Esophagus muscularis mucosa (tissue), 4 donors: ENCODE measurements at regions not wholly inside any gene's neighbourhood (a gene's known extent, or its start where the extent isn't known, plus 50 kb on each side); places are given as distances from the start of the nearest gene placed in this dataset.

Experiments
- DNase-seq: peaks from one replicate; pipeline ENCODE4 v3.0.0-alpha.2; 2017; ENCODE audit errors: extremely low spot score
- H3K27ac ChIP-seq, 4 donors: fragments of 200-600 bp; sonication (generic); replicated peaks in 1 of 4; 1 replicate in 3 of 4; 2 replicates in 1 of 4; pipeline ENCODE4 v1.5.1; 2016 to 2019; ENCODE audit warnings: mild to moderate bottlenecking in 1 of 4
- H3K27me3 ChIP-seq, 4 donors: fragments of 200-600 bp; sonication (generic); one replicate each; pipeline versions ENCODE4 v1.5.1 to v1.6.0; 2016 to 2019
- H3K36me3 ChIP-seq, 4 donors: fragments of 200-600 bp; sonication (generic); one replicate each; pipeline ENCODE4 v1.5.1; 2016 to 2019
- H3K4me1 ChIP-seq, 4 donors: fragments of 200-600 bp; sonication (generic); one replicate each; pipeline ENCODE4 v1.5.1; 2016 to 2019
- H3K4me3 ChIP-seq, 4 donors: fragments of 200-600 bp; sonication (generic); 1 replicate in 2 of 4; 2 replicates in 2 of 4; pipeline ENCODE4 v1.5.1; 2016 to 2019; ENCODE audit warnings: mild to moderate bottlenecking in 4 of 4, moderate library complexity in 1 of 4
- H3K9me3 ChIP-seq, 4 donors: fragments of 200-600 bp; sonication (generic); 1 replicate in 3 of 4; 2 replicates in 1 of 4; pipeline ENCODE4 v1.5.1; 2016 to 2019
- CTCF ChIP-seq, 3 experiments: fragments of 200-600 bp in 2 of 3; fragments of 450-650 bp in 1 of 3; sonication (generic) in 2 of 3; IDR thresholded peaks; one replicate each; pipeline ENCODE4 v1.5.1; 2017 to 2019; ENCODE audit warnings: antibody characterized with exemption in 3 of 3, mild to moderate bottlenecking in 2 of 3, moderate library complexity in 1 of 3
- EP300 ChIP-seq: sonication (generic); formaldehyde crosslinking; IDR thresholded peaks from one replicate; pipeline ENCODE4 v1.6.1; 2017; ENCODE audit warnings: antibody characterized with exemption
- POLR2A ChIP-seq: fragments of 450-650 bp; IDR thresholded peaks from one replicate; pipeline ENCODE4 v1.6.1; 2017; ENCODE audit warnings: antibody characterized with exemption, moderate library complexity, mild to moderate bottlenecking, low read depth
- POLR2AphosphoS5 ChIP-seq, 2 donors: sonication (generic); formaldehyde crosslinking; IDR thresholded peaks; one replicate each; pipeline ENCODE4 v1.6.1; 2017; ENCODE audit warnings: antibody characterized with exemption in 2 of 2
- WGBS: methylation state at CpG from one replicate; pipeline ENCODE4 v1.1.5; 2018; 5-methylcytosine and 5-hydroxymethylcytosine counted together
- intact Hi-C: fragments of 100-400 bp; cut with DNase I; formaldehyde crosslinking; loops from one replicate; pipeline ENCODE4 v1.15.1; 2023

- no peaks in the 10 kb centered on the region for H3K4me1 ChIP-seq
- WGBS: 55% methylated on average over 4 of the region's 4 CpGs
- H3K9me3 ChIP-seq: no peaks in the 10 kb centered on the region
- no peak overlapping the region for H3K27ac ChIP-seq
- intact Hi-C loops: no loop called here
- no peaks in the 10 kb centered on the region for H3K36me3 ChIP-seq
- DNase-seq: no peak
- no peak overlapping the region for H3K4me3 ChIP-seq
- peaks cover 0 to 10% (median 0%) of the 10 kb centered on the region in 4 donors for H3K27me3 ChIP-seq
- TF ChIP-seq EP300 (no peak), CTCF (IDR thresholded peaks at IDR 0.05) (no peak), POLR2AphosphoS5 (IDR thresholded peaks at IDR 0.05) (no peak), POLR2A (no peak)
These were observed 208.4 kb downstream of the NXPE2 start for GRCh38 chr11:114886644-114887265.

GRCh38 chr11:114889594-114890011, 211.3 kb downstream of the NXPE2 start:
- Histone ChIP-seq H3K4me1 (no peaks in the 10 kb centered on the region), H3K9me3 (no peaks in the 10 kb centered on the region), H3K36me3 (no peaks in the 10 kb centered on the region), H3K27me3 (peaks cover 0 to 10% (median 0%) of the 10 kb centered on the region in 4 donors), H3K4me3 (no peak overlapping the region), H3K27ac (no peak overlapping the region)
- intact Hi-C loops: no loop called here
- no peak for DNase-seq
- WGBS: 59% methylated on average over 12 of the region's 12 CpGs
- TF ChIP-seq EP300 (no peak), POLR2A (no peak), POLR2AphosphoS5 (IDR thresholded peaks at IDR 0.05) (no peak), CTCF (IDR thresholded peaks at IDR 0.05) (no peak)

GRCh38 chr11:114890038-114890437, 211.7 kb downstream of the NXPE2 start:
- peaks cover 0 to 10% (median 0%) of the 10 kb centered on the region in 4 donors for H3K27me3 ChIP-seq
- peak; percentile 74 for DNase-seq
- 64% methylated on average over 8 of the region's 8 CpGs for WGBS
- intact Hi-C loops: no loop called here
- no peaks in the 10 kb centered on the region for H3K4me1 ChIP-seq
- no peak overlapping the region for H3K27ac ChIP-seq
- TF ChIP-seq POLR2AphosphoS5 (IDR thresholded peaks at IDR 0.05) (no peak), POLR2A (no peak), CTCF (IDR thresholded peaks at IDR 0.05) (no peak), EP300 (no peak)
- no peak overlapping the region for H3K4me3 ChIP-seq
- H3K36me3 ChIP-seq: no peaks in the 10 kb centered on the region
- no peaks in the 10 kb centered on the region for H3K9me3 ChIP-seq

GRCh38 chr11:114891911-114892310, 213.6 kb downstream of the NXPE2 start:
- H3K4me3 ChIP-seq: no peak overlapping the region
- H3K27ac ChIP-seq: no peak overlapping the region
- peak; percentile 53 for DNase-seq
- intact Hi-C loops: no loop called here
- TF ChIP-seq CTCF (IDR thresholded peaks at IDR 0.05) (no peak), POLR2AphosphoS5 (IDR thresholded peaks at IDR 0.05) (no peak), EP300 (no peak), POLR2A (no peak)
- H3K9me3 ChIP-seq: no peaks in the 10 kb centered on the region
- H3K4me1 ChIP-seq: no peaks in the 10 kb centered on the region
- peaks cover 0 to 10% (median 0%) of the 10 kb centered on the region in 4 donors for H3K27me3 ChIP-seq
- no peaks in the 10 kb centered on the region for H3K36me3 ChIP-seq
- WGBS: 67% methylated on average over 1 of the region's 1 CpG
